ENCODE measurements at regions not wholly inside any gene's neighbourhood (a gene's known extent, or its start where the extent isn't known, plus 50 kb on each side); places are given as distances from the start of the nearest gene placed in this dataset.

DNA sequence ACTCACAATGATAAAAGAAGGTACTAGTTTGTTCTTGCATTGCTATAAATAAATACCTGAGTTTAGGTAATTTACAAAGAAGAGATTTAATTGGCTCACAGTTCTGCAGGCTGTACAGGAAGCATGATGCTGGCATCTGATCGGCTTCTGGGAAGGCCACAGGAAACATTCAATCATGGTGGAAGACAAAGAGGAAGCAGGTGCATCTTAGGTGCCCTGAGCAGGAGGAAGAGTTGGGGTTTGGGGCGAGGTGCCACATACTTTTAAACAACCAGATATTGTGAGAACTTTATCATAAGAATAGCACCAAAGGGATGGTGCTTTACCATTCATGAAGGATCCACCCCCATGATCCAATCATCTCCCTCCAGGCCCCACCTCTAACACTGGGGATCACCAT is 752.6 kb upstream of the FLRT2 start:
- TF ChIP-seq, protein P1, sequence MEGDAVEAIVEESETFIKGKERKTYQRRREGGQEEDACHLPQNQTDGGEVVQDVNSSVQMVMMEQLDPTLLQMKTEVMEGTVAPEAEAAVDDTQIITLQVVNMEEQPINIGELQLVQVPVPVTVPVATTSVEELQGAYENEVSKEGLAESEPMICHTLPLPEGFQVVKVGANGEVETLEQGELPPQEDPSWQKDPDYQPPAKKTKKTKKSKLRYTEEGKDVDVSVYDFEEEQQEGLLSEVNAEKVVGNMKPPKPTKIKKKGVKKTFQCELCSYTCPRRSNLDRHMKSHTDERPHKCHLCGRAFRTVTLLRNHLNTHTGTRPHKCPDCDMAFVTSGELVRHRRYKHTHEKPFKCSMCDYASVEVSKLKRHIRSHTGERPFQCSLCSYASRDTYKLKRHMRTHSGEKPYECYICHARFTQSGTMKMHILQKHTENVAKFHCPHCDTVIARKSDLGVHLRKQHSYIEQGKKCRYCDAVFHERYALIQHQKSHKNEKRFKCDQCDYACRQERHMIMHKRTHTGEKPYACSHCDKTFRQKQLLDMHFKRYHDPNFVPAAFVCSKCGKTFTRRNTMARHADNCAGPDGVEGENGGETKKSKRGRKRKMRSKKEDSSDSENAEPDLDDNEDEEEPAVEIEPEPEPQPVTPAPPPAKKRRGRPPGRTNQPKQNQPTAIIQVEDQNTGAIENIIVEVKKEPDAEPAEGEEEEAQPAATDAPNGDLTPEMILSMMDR (IDR thresholded peaks at IDR 0.05), result no peak
- no peak for TF ChIP-seq POLR2A (IDR thresholded peaks at IDR 0.05)

All from ovary (tissue), 3 donors.